ENCODE measurements at regions not wholly inside any gene's neighbourhood (a gene's known extent, or its start where the extent isn't known, plus 50 kb on each side); places are given as distances from the start of the nearest gene placed in this dataset.

DNA sequence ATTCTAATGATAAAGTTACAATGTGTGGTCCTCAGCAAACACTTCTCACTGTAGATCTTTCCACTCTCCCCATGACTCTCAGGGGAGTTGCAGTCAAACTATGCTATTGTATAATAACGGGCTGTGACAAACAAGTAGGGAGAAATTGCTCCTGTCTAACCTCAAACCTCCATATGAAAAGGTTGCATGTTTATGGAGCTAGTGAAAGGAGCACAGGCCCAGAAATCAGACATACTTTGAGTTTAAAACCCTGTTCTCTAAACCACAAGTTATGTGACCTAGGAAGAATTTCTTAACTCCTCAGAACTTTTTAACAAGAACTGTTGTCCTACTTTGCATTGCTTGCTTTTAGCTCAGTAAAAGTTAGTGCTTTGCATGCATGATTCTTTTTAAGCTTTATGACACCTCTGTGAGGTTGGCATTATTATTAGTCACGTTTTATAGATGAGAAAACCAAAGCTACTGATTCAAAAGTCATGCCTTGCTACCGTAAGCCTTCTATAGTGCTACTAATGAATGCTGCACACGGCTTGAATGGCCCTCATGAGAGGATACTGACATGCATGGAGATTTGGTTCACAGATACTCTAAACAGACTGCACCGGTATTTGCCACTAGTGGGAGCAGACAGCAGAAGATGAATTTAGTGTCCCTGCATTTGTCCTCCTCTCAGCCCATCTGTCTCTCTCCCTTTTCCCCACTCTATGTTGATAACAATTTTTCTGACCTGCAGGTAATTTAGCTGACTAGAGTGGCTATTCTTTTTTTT lies 129.5 kb upstream of the PCGF5 start:
- no peak overlapping the region for H3K4me2 ChIP-seq (ENCODE audit: low read depth, low read length, poor library complexity, severe bottlenecking)
- TF ChIP-seq EZH2phosphoT487 (IDR thresholded peaks at IDR 0.05; ENCODE audit: borderline replicate concordance) = no peak
- TF ChIP-seq, protein P1, sequence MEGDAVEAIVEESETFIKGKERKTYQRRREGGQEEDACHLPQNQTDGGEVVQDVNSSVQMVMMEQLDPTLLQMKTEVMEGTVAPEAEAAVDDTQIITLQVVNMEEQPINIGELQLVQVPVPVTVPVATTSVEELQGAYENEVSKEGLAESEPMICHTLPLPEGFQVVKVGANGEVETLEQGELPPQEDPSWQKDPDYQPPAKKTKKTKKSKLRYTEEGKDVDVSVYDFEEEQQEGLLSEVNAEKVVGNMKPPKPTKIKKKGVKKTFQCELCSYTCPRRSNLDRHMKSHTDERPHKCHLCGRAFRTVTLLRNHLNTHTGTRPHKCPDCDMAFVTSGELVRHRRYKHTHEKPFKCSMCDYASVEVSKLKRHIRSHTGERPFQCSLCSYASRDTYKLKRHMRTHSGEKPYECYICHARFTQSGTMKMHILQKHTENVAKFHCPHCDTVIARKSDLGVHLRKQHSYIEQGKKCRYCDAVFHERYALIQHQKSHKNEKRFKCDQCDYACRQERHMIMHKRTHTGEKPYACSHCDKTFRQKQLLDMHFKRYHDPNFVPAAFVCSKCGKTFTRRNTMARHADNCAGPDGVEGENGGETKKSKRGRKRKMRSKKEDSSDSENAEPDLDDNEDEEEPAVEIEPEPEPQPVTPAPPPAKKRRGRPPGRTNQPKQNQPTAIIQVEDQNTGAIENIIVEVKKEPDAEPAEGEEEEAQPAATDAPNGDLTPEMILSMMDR (conservative IDR thresholded peaks at IDR 0.05; ENCODE audit: low read length) = peak; percentile 57
- H3K4me3 ChIP-seq (ENCODE audit: low read length, poor library complexity, severe bottlenecking) = no peak overlapping the region
- H3K36me3 ChIP-seq (ENCODE audit: insufficient read depth, low read length) = no peaks in the 10 kb centered on the region
- H3K4me1 ChIP-seq (ENCODE audit: insufficient read depth, low read length, poor library complexity, severe bottlenecking) = no peaks in the 10 kb centered on the region
- no peak overlapping the region for H2AFZ ChIP-seq (ENCODE audit: low read length)
- H3K9me3 ChIP-seq (ENCODE audit: insufficient read depth, low read depth, low read length) = no peaks in the 10 kb centered on the region; the same call in 1 of the 2 replicates
- H3K9me2 ChIP-seq (replicated peaks; ENCODE audit: low read depth, low read length) = no peaks in the 10 kb centered on the region
- no peaks in the 10 kb centered on the region for H3K79me2 ChIP-seq (ENCODE audit: insufficient read depth, low read length)
- H3F3A ChIP-seq (ENCODE audit: low read depth) = no peaks in the 10 kb centered on the region
- H3K9ac ChIP-seq (ENCODE audit: low read depth, low read length, poor library complexity, severe bottlenecking) = no peak overlapping the region
- no peaks in the 10 kb centered on the region for H3K27me3 ChIP-seq (ENCODE audit: insufficient read depth, low read length, poor library complexity, severe bottlenecking)
- no peaks in the 10 kb centered on the region for H4K20me1 ChIP-seq (ENCODE audit: insufficient read depth, low read length, poor library complexity, severe bottlenecking)

DNA sequence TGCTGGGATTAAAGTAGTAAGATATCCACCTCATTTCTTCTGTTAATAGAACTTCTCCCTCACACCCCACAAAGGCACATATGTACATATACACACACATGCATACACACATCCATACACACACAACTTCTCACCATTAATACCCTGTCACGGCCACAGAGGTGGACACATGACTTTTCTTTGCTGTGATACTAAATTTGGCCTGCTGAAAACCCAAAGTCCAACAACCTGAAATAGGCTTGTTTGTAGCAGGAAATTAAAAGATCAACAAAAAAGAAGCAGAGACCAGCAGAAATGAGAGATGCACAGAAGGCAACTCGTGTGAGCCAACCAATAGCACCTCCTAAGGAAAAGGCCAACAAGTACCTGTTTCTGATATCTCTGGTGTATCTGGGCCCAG lies 128.7 kb upstream of the PCGF5 start:
- no peak overlapping the region for H3K4me2 ChIP-seq (ENCODE audit: low read depth, low read length, poor library complexity, severe bottlenecking)
- no peak overlapping the region for H3K4me3 ChIP-seq (ENCODE audit: low read length, poor library complexity, severe bottlenecking)
- H3K9me2 ChIP-seq (replicated peaks; ENCODE audit: low read depth, low read length) = no peaks in the 10 kb centered on the region
- H3F3A ChIP-seq (ENCODE audit: low read depth) = no peaks in the 10 kb centered on the region
- no peak overlapping the region for H3K9ac ChIP-seq (ENCODE audit: low read depth, low read length, poor library complexity, severe bottlenecking)
- H3K79me2 ChIP-seq (ENCODE audit: insufficient read depth, low read length) = no peaks in the 10 kb centered on the region
- TF ChIP-seq EZH2phosphoT487 (IDR thresholded peaks at IDR 0.05; ENCODE audit: borderline replicate concordance) = no peak
- TF ChIP-seq, protein P1 (conservative IDR thresholded peaks at IDR 0.05; ENCODE audit: low read length) = no peak
- H3K4me1 ChIP-seq (ENCODE audit: insufficient read depth, low read length, poor library complexity, severe bottlenecking) = no peaks in the 10 kb centered on the region
- H4K20me1 ChIP-seq (ENCODE audit: insufficient read depth, low read length, poor library complexity, severe bottlenecking) = no peaks in the 10 kb centered on the region
- H3K27me3 ChIP-seq (ENCODE audit: insufficient read depth, low read length, poor library complexity, severe bottlenecking) = no peaks in the 10 kb centered on the region
- H3K9me3 ChIP-seq (ENCODE audit: insufficient read depth, low read depth, low read length) = peaks cover 1% of the 10 kb centered on the region; the same call in 1 of the 2 replicates
- H3K36me3 ChIP-seq (ENCODE audit: insufficient read depth, low read length) = no peaks in the 10 kb centered on the region
- H2AFZ ChIP-seq (ENCODE audit: low read length) = no peak overlapping the region

DNA sequence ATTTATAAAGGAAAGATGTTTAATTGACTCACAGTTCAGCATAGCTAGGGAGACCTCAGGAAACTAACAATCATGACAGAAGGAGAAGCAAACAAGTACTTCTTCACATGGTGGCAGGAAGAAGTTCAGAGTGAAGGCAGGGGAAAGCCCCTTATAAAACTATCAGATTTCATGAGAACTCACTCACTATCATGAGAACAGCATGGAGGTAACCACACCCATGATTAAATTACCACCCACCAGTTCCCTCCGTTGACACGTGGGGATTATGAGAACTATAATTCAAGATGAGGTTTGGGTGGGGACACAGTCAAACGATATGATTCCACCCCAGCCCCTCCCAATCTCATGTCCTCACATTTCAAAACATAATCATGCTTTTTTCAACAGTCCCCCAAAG lies 124.2 kb upstream of the PCGF5 start:
- H3K4me1 ChIP-seq (ENCODE audit: insufficient read depth, low read length, poor library complexity, severe bottlenecking) = no peaks in the 10 kb centered on the region
- no peaks in the 10 kb centered on the region for H3K27me3 ChIP-seq (ENCODE audit: insufficient read depth, low read length, poor library complexity, severe bottlenecking)
- H3K9me3 ChIP-seq (ENCODE audit: insufficient read depth, low read depth, low read length) = peaks cover 7% of the 10 kb centered on the region; the same call in 1 of the 2 replicates
- H3K36me3 ChIP-seq (ENCODE audit: insufficient read depth, low read length) = no peaks in the 10 kb centered on the region
- no peak for TF ChIP-seq EZH2phosphoT487 (IDR thresholded peaks at IDR 0.05; ENCODE audit: borderline replicate concordance)
- TF ChIP-seq, protein P1 (conservative IDR thresholded peaks at IDR 0.05; ENCODE audit: low read length) = no peak
- no peak overlapping the region for H2AFZ ChIP-seq (ENCODE audit: low read length)
- no peaks in the 10 kb centered on the region for H3K79me2 ChIP-seq (ENCODE audit: insufficient read depth, low read length)
- H3K4me3 ChIP-seq (ENCODE audit: low read length, poor library complexity, severe bottlenecking) = no peak overlapping the region
- no peaks in the 10 kb centered on the region for H3F3A ChIP-seq (ENCODE audit: low read depth)
- no peak overlapping the region for H3K9ac ChIP-seq (ENCODE audit: low read depth, low read length, poor library complexity, severe bottlenecking)
- no peak overlapping the region for H3K4me2 ChIP-seq (ENCODE audit: low read depth, low read length, poor library complexity, severe bottlenecking)
- no peaks in the 10 kb centered on the region for H3K9me2 ChIP-seq (replicated peaks; ENCODE audit: low read depth, low read length)
- no peaks in the 10 kb centered on the region for H4K20me1 ChIP-seq (ENCODE audit: insufficient read depth, low read length, poor library complexity, severe bottlenecking)

Measured in Loucy (cell line).